Mesothelial cell of epicardium (in vitro differentiated cells): ENCODE measurements at regions not wholly inside any gene's neighbourhood (a gene's known extent, or its start where the extent isn't known, plus 50 kb on each side); places are given as distances from the start of the nearest gene placed in this dataset.
A peak's percentile ranks its signal among the peaks of the same experiment; 100 is the strongest.

Source experiments
- DNase-seq, 2 experiments: peaks; one replicate each; pipeline ENCODE4 v3.0.0; 2021; ENCODE audit warnings: low spot score in 2 of 2; ENCODE audit not compliant: unreplicated experiment in 2 of 2
- H3K27ac Mint-ChIP-seq: 2 replicates; pipeline ENCODE4 v1.8.0; 2021; ENCODE audit warnings: mixed read lengths
- H3K27me3 Mint-ChIP-seq: 2 replicates; pipeline ENCODE4 v1.8.0; 2021; ENCODE audit warnings: low read depth, mixed read lengths
- H3K36me3 Mint-ChIP-seq: 2 replicates; pipeline ENCODE4 v1.8.0; 2021; ENCODE audit warnings: mixed read lengths
- H3K4me1 Mint-ChIP-seq: 2 replicates; pipeline ENCODE4 v1.8.0; 2021; ENCODE audit warnings: mixed read lengths
- H3K4me3 Mint-ChIP-seq: 2 replicates; pipeline ENCODE4 v1.8.0; 2021; ENCODE audit warnings: mild to moderate bottlenecking, moderate library complexity, mixed read lengths
- H3K9me3 Mint-ChIP-seq: 2 replicates; pipeline ENCODE4 v1.8.0; 2021; ENCODE audit warnings: mixed read lengths
- TF ChIP-seq, protein P1 (sequence below): fragments of 200-600 bp; sonication (generic); IDR thresholded peaks from one replicate; pipeline ENCODE4 v1.5.0; 2021; ENCODE audit warnings: antibody characterized with exemption; ENCODE audit not compliant: unreplicated experiment

DNA sequence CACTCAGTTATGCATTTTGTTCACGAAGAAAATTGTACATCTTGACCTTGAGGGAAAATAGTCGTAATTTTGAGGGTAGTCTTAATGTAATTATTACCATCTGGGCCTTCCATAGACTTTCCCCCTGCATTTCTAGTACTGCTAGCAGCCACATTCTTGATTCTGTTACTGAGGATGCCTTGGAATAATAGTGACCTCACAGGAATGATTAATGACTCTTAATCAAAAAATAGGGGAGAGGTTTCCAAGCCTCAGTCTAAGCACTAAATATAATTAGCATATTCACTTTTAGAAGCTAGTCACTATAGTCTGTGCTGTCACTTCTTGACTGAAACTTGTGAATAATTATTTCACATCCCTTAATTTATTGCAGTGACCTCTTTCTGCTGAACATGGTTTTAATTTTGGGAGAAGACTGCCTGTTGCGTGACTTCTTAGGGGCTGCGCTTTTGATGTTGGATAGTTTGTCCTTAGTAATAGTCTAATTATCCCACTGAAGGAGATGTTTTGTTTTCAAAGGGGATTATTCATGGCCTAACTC is 400.5 kb downstream of the ADAMTS20 start:
- H3K27ac Mint-ChIP-seq, result peak overlapping the region; percentile 66
- H3K4me1 Mint-ChIP-seq, result peaks cover 23% of the 10 kb centered on the region
- no peaks in the 10 kb centered on the region for H3K36me3 Mint-ChIP-seq
- TF ChIP-seq, protein P1, sequence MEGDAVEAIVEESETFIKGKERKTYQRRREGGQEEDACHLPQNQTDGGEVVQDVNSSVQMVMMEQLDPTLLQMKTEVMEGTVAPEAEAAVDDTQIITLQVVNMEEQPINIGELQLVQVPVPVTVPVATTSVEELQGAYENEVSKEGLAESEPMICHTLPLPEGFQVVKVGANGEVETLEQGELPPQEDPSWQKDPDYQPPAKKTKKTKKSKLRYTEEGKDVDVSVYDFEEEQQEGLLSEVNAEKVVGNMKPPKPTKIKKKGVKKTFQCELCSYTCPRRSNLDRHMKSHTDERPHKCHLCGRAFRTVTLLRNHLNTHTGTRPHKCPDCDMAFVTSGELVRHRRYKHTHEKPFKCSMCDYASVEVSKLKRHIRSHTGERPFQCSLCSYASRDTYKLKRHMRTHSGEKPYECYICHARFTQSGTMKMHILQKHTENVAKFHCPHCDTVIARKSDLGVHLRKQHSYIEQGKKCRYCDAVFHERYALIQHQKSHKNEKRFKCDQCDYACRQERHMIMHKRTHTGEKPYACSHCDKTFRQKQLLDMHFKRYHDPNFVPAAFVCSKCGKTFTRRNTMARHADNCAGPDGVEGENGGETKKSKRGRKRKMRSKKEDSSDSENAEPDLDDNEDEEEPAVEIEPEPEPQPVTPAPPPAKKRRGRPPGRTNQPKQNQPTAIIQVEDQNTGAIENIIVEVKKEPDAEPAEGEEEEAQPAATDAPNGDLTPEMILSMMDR, result no peak
- no peak overlapping the region for H3K4me3 Mint-ChIP-seq
- no peak for DNase-seq
- no peaks in the 10 kb centered on the region for H3K27me3 Mint-ChIP-seq
- no peaks in the 10 kb centered on the region for H3K9me3 Mint-ChIP-seq

DNA sequence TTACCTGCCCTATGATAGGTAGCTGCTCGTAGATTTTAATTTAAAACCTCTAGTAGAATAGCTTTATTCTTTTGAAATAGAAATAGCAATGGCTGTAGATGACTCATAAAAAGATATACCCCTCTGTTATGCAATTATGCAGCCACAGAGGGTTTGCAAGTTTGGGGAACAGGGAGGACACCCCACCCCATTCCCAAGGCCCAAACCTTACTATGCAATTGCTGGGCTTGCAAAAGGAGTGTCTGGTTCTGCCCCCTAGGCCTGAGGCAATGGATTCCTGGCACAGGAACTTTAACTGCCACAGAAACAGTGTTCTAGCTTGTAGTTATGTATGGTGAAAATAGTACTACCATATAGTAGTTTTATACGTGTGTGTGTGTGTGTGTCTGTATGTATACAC is 403.3 kb downstream of the ADAMTS20 start:
- H3K4me1 Mint-ChIP-seq, result peaks cover 39% of the 10 kb centered on the region
- no peak overlapping the region for H3K4me3 Mint-ChIP-seq
- no peaks in the 10 kb centered on the region for H3K36me3 Mint-ChIP-seq
- no peaks in the 10 kb centered on the region for H3K9me3 Mint-ChIP-seq
- TF ChIP-seq, protein P1, result no peak
- no peaks in the 10 kb centered on the region for H3K27me3 Mint-ChIP-seq
- no peak overlapping the region for H3K27ac Mint-ChIP-seq
- DNase-seq, result no peak

DNA sequence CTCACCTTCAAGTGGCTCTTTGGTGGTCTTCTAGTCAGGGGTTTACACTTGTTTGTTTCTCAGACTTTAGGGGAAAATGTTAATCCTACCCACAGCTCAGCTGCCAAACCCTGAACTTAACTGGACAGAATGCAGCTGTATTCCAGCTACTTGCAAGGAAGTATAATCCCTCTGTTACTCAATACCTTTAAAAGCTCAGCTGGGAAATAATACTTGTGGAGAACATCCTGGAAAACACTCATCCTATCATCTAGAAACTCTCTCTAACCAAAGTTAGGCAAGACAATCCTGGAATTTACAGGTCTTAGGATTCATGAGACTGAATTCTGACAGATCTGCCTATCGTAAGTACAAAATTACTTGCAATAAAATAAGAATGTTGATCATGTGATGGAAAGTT is 404.1 kb downstream of the ADAMTS20 start:
- no peak overlapping the region for H3K27ac Mint-ChIP-seq
- no peak for DNase-seq
- no peak overlapping the region for H3K4me3 Mint-ChIP-seq
- H3K9me3 Mint-ChIP-seq, result no peaks in the 10 kb centered on the region
- no peaks in the 10 kb centered on the region for H3K36me3 Mint-ChIP-seq
- H3K27me3 Mint-ChIP-seq, result no peaks in the 10 kb centered on the region
- TF ChIP-seq, protein P1, result no peak
- peaks cover 39% of the 10 kb centered on the region for H3K4me1 Mint-ChIP-seq

DNA sequence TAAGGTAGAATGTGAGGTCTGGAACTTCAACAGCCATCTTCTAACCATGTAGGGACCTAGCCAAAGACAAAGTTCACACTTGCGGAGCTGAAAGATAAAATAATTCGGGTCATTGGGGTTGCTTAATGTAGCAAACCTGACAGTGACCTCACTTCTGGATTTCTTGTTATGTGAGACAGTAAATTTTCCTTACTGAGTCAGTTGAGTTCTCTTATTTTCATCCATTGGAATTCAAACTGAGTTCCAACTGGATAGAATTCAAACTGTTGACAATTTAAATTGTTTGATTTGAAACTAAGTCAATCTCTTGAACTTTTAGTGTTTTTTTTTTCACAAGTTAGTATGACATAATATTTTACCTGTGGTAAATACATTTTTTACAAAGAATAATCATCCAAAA is 406.5 kb downstream of the ADAMTS20 start:
- Mint-ChIP-seq H3K36me3 (peaks cover 6% of the 10 kb centered on the region), H3K9me3 (peaks cover 16% of the 10 kb centered on the region), H3K4me1 (peaks cover 28% of the 10 kb centered on the region)

DNA sequence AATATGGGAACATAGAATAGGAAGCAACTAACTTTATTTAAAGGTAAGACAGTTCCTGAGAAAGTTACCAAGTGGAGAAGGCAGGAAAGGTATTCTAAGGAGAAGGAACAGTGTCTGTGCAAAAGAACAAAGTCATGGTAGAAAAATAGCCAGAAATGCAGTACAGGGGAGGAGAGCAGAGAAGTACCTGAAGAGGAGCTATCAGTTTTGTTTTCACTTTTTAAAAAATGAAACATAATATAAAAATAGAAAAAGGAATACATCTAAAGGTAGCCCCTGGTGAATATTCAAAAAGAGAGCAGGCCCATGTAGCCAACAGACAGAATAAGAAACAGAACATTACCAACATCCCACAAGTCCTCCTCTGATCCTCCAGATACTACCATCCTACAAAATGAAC is 408.7 kb downstream of the ADAMTS20 start:
- DNase-seq, result no peak
- Mint-ChIP-seq H3K4me1 (peaks cover 26% of the 10 kb centered on the region), H3K9me3 (peaks cover 34% of the 10 kb centered on the region), H3K36me3 (peaks cover 16% of the 10 kb centered on the region), H3K27me3 (no peaks in the 10 kb centered on the region), H3K27ac (no peak overlapping the region), H3K4me3 (no peak overlapping the region)
- TF ChIP-seq, protein P1, result no peak

More for the DNA sequence above, 406.5 kb downstream of the ADAMTS20 start:
- DNase-seq, result no peak
- Mint-ChIP-seq H3K27me3 (no peaks in the 10 kb centered on the region), H3K27ac (no peak overlapping the region), H3K4me3 (no peak overlapping the region)
- TF ChIP-seq, protein P1, result no peak

DNA sequence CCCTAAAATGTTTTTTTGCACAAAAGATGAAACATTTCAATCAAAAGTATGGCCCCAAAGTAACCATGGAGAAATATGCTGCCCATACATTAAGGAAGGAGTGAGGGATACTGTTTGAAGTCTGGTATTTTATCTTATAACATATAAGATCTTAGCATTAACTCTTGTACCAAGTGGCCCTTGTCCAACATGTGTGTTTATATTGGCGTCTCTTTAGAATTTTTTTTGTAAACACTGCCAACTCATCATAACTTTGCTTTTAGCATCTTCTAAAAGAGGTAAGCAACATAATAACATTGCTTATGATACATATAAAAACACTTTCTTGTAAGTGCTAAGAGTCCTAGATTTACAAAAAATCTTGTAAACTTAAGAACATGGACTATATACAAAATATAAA is 419.7 kb downstream of the ADAMTS20 start:
- H3K27ac Mint-ChIP-seq, result no peak overlapping the region
- peaks cover 24% of the 10 kb centered on the region for H3K9me3 Mint-ChIP-seq
- H3K4me3 Mint-ChIP-seq, result no peak overlapping the region
- H3K36me3 Mint-ChIP-seq, result peaks cover 11% of the 10 kb centered on the region
- no peaks in the 10 kb centered on the region for H3K27me3 Mint-ChIP-seq
- TF ChIP-seq, protein P1, result no peak
- no peak for DNase-seq
- peaks cover 21% of the 10 kb centered on the region for H3K4me1 Mint-ChIP-seq
